ENCODE measurements at regions not wholly inside any gene's neighbourhood (a gene's known extent, or its start where the extent isn't known, plus 50 kb on each side); places are given as distances from the start of the nearest gene placed in this dataset.

DNA sequence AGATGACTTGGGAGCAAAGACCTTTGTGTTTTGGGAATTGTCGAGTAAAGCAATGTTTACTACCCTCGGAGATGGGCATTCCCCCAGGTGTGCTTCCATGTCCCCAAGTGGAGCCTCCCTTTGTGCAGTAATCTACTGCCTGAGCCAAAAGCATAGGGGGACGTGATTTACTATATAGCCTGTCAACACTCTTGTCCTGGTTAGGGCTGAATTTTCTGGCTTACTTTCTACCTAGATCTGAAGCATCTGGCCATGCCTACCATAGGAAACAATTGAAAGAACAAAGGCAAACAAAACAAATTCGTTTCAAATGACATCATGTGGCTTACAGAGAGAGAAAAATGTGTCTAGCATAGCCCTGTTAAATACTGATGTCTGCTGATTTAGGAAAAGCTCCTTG lies 350.6 kb downstream of the SAMD5 start:
- intact Hi-C loops (cut with DNase I) = no loop called here
- Histone ChIP-seq H3K4me1 (no peaks in the 10 kb centered on the region), H3K4me3 (no peak overlapping the region), H3K9me3 (no peaks in the 10 kb centered on the region), H3K27ac (no peak overlapping the region), H3K27me3 (ENCODE audit: insufficient read depth in 3 of 3, low read length in 2 of 3) (no peaks in the 10 kb centered on the region), H3K36me3 (ENCODE audit: insufficient read depth in 1 of 2, low read depth in 1 of 2) (no peaks in the 10 kb centered on the region)
- no peak for ATAC-seq
- TF ChIP-seq, protein P1, sequence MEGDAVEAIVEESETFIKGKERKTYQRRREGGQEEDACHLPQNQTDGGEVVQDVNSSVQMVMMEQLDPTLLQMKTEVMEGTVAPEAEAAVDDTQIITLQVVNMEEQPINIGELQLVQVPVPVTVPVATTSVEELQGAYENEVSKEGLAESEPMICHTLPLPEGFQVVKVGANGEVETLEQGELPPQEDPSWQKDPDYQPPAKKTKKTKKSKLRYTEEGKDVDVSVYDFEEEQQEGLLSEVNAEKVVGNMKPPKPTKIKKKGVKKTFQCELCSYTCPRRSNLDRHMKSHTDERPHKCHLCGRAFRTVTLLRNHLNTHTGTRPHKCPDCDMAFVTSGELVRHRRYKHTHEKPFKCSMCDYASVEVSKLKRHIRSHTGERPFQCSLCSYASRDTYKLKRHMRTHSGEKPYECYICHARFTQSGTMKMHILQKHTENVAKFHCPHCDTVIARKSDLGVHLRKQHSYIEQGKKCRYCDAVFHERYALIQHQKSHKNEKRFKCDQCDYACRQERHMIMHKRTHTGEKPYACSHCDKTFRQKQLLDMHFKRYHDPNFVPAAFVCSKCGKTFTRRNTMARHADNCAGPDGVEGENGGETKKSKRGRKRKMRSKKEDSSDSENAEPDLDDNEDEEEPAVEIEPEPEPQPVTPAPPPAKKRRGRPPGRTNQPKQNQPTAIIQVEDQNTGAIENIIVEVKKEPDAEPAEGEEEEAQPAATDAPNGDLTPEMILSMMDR (IDR thresholded peaks at IDR 0.05) = no peak
- WGBS, 3 donors = 57 to 66% (median 62%) methylated on average over 4 of the region's 4 CpGs
- no peak for DNase-seq

DNA sequence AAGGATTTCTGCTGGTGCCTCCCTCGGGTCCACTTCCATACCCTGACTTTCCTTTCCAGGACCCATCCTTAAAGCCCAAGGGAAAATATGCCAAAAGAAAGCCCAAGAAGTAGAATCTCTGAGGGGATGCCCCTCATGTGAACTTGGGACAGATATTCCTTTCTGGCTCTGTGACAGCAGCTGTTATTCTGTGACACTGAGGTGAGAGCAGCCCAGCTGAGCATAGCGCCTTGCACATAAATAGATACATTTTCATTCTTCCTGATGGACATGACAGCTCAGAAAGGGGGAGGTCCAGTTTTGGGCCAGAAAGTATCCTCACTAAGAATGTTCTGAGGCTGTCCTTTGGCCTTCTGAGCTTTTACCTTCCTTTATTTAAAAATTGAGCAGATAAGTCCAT lies 353.2 kb downstream of the SAMD5 start:
- TF ChIP-seq, protein P1 (IDR thresholded peaks at IDR 0.05) = no peak
- ATAC-seq (no peak), DNase-seq (no peak)
- no peaks in the 10 kb centered on the region for H3K9me3 ChIP-seq
- no peak overlapping the region for H3K4me3 ChIP-seq
- WGBS, 3 donors = 80 to 88% (median 85%) methylated on average over 2 of the region's 2 CpGs
- no peaks in the 10 kb centered on the region for H3K27me3 ChIP-seq (ENCODE audit: insufficient read depth in 3 of 3, low read length in 2 of 3)
- intact Hi-C loops (cut with DNase I) = no loop called here
- H3K4me1 ChIP-seq = no peaks in the 10 kb centered on the region
- no peak overlapping the region for H3K27ac ChIP-seq
- H3K36me3 ChIP-seq (ENCODE audit: insufficient read depth in 1 of 2, low read depth in 1 of 2) = no peaks in the 10 kb centered on the region

DNA sequence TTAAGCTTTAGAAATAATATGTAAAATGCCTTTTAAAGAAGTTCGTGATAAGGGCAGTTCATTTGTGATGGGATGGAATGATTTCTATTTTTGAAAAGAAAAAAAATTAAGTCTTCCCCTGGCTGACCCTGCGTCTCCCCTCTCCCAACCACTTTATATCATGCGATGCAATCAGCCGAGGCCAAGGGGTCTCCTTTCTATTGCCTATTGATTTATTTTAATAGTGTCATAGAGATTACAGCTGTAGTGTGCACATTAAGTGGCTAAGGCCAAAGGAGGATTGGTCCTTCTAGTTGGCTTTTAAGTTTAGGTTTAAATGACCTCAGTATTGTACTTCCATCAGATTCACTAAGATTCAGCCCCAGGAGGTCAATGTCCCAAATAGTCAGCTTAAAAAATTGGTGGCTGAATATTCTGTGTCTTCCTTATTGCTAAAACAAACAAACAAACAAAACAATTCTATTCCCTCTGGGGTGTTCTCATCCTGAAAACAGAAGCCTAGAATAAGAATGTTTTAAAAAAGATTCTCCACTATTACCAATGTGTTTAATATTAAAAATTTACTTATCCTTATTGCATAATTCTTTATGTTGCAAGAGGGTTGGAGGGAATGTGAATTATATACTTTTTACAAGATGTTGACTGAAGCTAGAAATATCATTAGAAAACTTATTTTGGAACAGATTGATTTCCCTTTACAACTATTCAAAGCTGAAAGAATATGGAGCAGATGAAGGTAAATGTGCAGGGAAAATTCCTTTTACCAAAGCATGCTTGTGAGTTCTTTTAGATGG lies 359.1 kb downstream of the SAMD5 start:
- 89 to 94% (median 93%) methylated on average over 4 of the region's 4 CpGs for WGBS, 3 donors
- H3K27me3 ChIP-seq (ENCODE audit: insufficient read depth in 3 of 3, low read length in 2 of 3) = no peaks in the 10 kb centered on the region
- intact Hi-C loops (cut with DNase I) = no loop called here
- H3K4me3 ChIP-seq = no peak overlapping the region
- H3K9me3 ChIP-seq = no peaks in the 10 kb centered on the region
- TF ChIP-seq, protein P1 (IDR thresholded peaks at IDR 0.05) = no peak
- H3K27ac ChIP-seq = no peak overlapping the region
- ATAC-seq (no peak), DNase-seq (no peak)
- peaks cover 9% of the 10 kb centered on the region for H3K4me1 ChIP-seq
- H3K36me3 ChIP-seq (ENCODE audit: insufficient read depth in 1 of 2, low read depth in 1 of 2) = no peaks in the 10 kb centered on the region

DNA sequence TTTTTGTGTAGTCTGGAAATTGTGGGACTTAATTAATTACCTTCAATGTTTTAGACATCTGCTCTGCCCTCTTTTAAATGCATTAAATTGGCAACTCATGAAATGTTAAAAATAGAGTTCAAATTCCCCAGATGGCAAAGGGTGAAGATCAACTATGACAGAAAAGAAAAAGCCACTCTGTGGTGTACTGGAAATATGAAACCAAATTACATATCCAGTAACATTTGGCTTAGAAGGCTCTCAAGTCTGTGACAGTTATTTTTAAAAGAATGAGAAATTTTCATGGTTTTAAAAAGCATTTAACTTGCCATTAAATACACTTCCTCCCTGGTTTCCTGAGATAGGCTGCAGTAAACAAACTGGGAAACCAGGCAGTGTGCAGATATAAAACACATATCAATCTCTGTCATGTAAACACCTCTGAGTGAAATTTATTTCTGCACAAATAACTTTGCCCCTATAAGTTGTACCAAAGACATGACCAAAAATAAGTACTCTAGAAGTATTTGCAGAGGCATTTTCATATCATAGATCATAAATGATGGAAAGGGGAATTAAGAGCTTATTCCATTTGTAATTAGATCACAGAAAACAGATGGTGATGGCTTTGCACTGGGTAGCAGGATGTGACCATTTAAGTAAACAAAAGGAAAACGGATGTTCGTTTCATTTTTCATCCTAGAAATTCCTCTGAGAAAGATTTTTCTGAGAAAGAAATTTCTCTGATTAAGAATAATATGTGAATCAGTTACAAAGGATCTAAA lies 360.1 kb downstream of the SAMD5 start:
- no peak overlapping the region for H3K4me3 ChIP-seq
- no peaks in the 10 kb centered on the region for H3K9me3 ChIP-seq
- no peak for DNase-seq
- no peak overlapping the region for H3K27ac ChIP-seq
- TF ChIP-seq, protein P1 (IDR thresholded peaks at IDR 0.05) = no peak
- peaks cover 9% of the 10 kb centered on the region for H3K4me1 ChIP-seq
- ATAC-seq = no peak
- intact Hi-C loops (cut with DNase I) = no loop called here
- whole genome bisulfite sequencing, 3 donors = 1 to 8% (median 3%) methylated on average over 2 of the region's 2 CpGs
- H3K27me3 ChIP-seq (ENCODE audit: insufficient read depth in 3 of 3, low read length in 2 of 3) = no peaks in the 10 kb centered on the region
- H3K36me3 ChIP-seq (ENCODE audit: insufficient read depth in 1 of 2, low read depth in 1 of 2) = no peaks in the 10 kb centered on the region
